Nephron (organoid): ENCODE measurements at regions not wholly inside any gene's neighbourhood (a gene's known extent, or its start where the extent isn't known, plus 50 kb on each side); places are given as distances from the start of the nearest gene placed in this dataset.

Experiments
- H3K27ac Mint-ChIP-seq, 3 experiments: 2 replicates each; pipeline ENCODE4 v1.8.0; 2020; ENCODE audit warnings: mixed read lengths in 3 of 3, mild to moderate bottlenecking in 2 of 3, moderate library complexity in 1 of 3
- H3K27me3 Mint-ChIP-seq: 2 replicates; pipeline ENCODE4 v1.8.0; 2021; ENCODE audit warnings: low read depth, mild to moderate bottlenecking, moderate library complexity, mixed read lengths
- H3K36me3 Mint-ChIP-seq: 2 replicates; pipeline ENCODE4 v1.8.0; 2020; ENCODE audit warnings: low read depth, mixed read lengths
- H3K4me1 Mint-ChIP-seq: 2 replicates; pipeline ENCODE4 v1.8.0; 2020; ENCODE audit warnings: mixed read lengths
- H3K4me3 Mint-ChIP-seq, 3 experiments: 2 replicates each; pipeline ENCODE4 v1.8.0; 2020; ENCODE audit warnings: mild to moderate bottlenecking in 3 of 3, mixed read lengths in 3 of 3, moderate library complexity in 2 of 3
- H3K9me3 Mint-ChIP-seq: 2 replicates; pipeline ENCODE4 v1.8.0; 2020; ENCODE audit warnings: mixed read lengths
- TF ChIP-seq, protein P1 (sequence below), 3 experiments: fragments of 200-600 bp; sonication (generic); IDR thresholded peaks; one replicate each; pipeline ENCODE4 v1.5.0; 2021; ENCODE audit warnings: antibody characterized with exemption in 3 of 3; ENCODE audit not compliant: unreplicated experiment in 3 of 3

DNA sequence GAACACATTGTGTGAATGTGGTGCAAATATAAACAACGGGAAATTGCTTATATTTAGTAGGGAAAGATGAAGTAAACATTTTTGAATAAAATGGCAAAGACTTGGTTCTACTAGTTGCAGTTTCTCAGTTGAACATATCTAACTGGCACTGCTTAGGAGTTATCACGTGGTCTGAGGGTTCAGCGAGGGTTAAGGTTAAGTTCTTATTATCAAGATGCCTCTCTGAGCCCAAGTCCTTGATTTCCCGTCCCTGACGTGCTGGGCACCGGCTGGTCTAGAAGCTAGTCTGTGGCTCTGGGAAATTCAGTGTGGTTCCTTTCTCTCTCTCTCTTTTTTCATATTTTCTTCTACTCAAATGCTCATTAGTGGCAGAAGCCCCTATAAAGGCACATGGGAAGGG lies 81.6 kb upstream of the PITX1 start:
- Mint-ChIP-seq H3K36me3 (no peaks in the 10 kb centered on the region), H3K27ac (peak overlapping the region in 1 of 3 experiments; percentile 34), H3K4me1 (peaks cover 43% of the 10 kb centered on the region), H3K4me3 (no peak overlapping the region), H3K9me3 (no peaks in the 10 kb centered on the region), H3K27me3 (peaks cover 23% of the 10 kb centered on the region)
- TF ChIP-seq, protein P1, sequence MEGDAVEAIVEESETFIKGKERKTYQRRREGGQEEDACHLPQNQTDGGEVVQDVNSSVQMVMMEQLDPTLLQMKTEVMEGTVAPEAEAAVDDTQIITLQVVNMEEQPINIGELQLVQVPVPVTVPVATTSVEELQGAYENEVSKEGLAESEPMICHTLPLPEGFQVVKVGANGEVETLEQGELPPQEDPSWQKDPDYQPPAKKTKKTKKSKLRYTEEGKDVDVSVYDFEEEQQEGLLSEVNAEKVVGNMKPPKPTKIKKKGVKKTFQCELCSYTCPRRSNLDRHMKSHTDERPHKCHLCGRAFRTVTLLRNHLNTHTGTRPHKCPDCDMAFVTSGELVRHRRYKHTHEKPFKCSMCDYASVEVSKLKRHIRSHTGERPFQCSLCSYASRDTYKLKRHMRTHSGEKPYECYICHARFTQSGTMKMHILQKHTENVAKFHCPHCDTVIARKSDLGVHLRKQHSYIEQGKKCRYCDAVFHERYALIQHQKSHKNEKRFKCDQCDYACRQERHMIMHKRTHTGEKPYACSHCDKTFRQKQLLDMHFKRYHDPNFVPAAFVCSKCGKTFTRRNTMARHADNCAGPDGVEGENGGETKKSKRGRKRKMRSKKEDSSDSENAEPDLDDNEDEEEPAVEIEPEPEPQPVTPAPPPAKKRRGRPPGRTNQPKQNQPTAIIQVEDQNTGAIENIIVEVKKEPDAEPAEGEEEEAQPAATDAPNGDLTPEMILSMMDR (IDR thresholded peaks at IDR 0.05; ENCODE audit: unreplicated experiment in 3 of 3): no peak

GRCh38 chr5:135114759-135115158 lies 80.7 kb upstream of the PITX1 start:
- H3K9me3 Mint-ChIP-seq: no peaks in the 10 kb centered on the region
- no peak overlapping the region for H3K4me3 Mint-ChIP-seq
- H3K27ac Mint-ChIP-seq: no peak overlapping the region
- H3K27me3 Mint-ChIP-seq: peaks cover 30% of the 10 kb centered on the region
- no peaks in the 10 kb centered on the region for H3K36me3 Mint-ChIP-seq
- peaks cover 46% of the 10 kb centered on the region for H3K4me1 Mint-ChIP-seq
- TF ChIP-seq, protein P1 (IDR thresholded peaks at IDR 0.05; ENCODE audit: unreplicated experiment in 3 of 3): no peak

GRCh38 chr5:135112008-135112725 lies 78.1 kb upstream of the PITX1 start:
- Mint-ChIP-seq H3K9me3 (no peaks in the 10 kb centered on the region), H3K4me3 (no peak overlapping the region), H3K27ac (peak overlapping the region in 2 of 3 experiments; percentile 25 to 45), H3K27me3 (peaks cover 20% of the 10 kb centered on the region), H3K4me1 (peaks cover 35% of the 10 kb centered on the region), H3K36me3 (no peaks in the 10 kb centered on the region)
- TF ChIP-seq, protein P1 (IDR thresholded peaks at IDR 0.05; ENCODE audit: unreplicated experiment in 3 of 3): no peak

GRCh38 chr5:135110785-135111596 lies 77.0 kb upstream of the PITX1 start:
- Mint-ChIP-seq H3K27me3 (peaks cover 19% of the 10 kb centered on the region), H3K4me3 (no peak overlapping the region), H3K27ac (no peak overlapping the region), H3K36me3 (peaks cover under 1% of the 10 kb centered on the region), H3K4me1 (peaks cover 44% of the 10 kb centered on the region), H3K9me3 (peaks cover under 1% of the 10 kb centered on the region)
- TF ChIP-seq, protein P1 (IDR thresholded peaks at IDR 0.05; ENCODE audit: unreplicated experiment in 3 of 3): no peak

DNA sequence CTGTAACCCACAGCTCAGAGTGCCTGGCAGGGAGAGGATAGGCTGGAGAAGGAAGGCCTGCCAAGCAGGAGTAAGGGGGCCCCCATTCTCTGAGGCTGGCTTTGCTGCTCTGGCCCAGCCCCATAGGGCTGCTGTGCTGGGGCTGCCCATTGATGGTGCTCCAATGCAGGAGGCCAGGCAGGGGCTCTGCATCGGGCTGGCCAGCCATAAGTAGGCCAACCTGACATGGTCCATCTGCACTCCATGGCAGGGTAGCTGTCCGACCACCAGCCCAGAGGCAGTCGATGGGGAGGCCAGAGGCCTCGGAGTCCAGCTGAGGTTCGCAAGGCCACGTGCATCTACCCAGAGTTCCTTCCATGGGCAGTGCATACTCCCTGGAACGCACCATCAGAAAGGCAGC lies 75.0 kb upstream of the PITX1 start:
- no peak overlapping the region for H3K27ac Mint-ChIP-seq
- H3K4me3 Mint-ChIP-seq: no peak overlapping the region
- TF ChIP-seq, protein P1 (IDR thresholded peaks at IDR 0.05; ENCODE audit: unreplicated experiment in 3 of 3): no peak
- peaks cover 20% of the 10 kb centered on the region for H3K27me3 Mint-ChIP-seq
- peaks cover 36% of the 10 kb centered on the region for H3K4me1 Mint-ChIP-seq
- peaks cover 3% of the 10 kb centered on the region for H3K36me3 Mint-ChIP-seq
- peaks cover 3% of the 10 kb centered on the region for H3K9me3 Mint-ChIP-seq
